ENCODE measurements at regions not wholly inside any gene's neighbourhood (a gene's known extent, or its start where the extent isn't known, plus 50 kb on each side); places are given as distances from the start of the nearest gene placed in this dataset.
"Not testable (repeated sequence)": the region's sequence is repeated elsewhere in the genome, so short reads cannot be mapped to it uniquely, and the experiment has no call there.

DNA sequence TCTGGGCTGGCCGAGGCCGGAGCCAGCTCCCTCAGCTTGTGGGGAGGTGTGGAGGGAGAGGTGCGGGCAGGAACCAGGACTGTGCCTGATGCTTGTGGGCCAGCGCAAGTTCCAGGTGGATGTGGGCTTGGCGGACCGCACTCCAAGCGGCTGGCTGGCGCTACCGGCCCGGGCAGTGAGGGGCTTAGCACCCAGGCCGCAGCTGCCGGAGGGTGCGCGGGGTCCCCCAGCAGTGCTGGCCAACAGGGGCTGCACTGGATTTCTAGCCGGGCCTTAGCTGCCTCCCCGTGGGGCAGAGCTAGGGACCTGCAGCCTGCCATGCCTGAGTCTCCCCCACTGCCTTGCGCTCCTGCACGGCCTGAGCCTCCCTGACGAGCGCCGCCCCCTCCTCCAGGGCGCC lies 242.8 kb downstream of the CCSER2 start:
- DNase-seq (ENCODE audit: low spot score) (no peak), ATAC-seq (no peak)

DNA sequence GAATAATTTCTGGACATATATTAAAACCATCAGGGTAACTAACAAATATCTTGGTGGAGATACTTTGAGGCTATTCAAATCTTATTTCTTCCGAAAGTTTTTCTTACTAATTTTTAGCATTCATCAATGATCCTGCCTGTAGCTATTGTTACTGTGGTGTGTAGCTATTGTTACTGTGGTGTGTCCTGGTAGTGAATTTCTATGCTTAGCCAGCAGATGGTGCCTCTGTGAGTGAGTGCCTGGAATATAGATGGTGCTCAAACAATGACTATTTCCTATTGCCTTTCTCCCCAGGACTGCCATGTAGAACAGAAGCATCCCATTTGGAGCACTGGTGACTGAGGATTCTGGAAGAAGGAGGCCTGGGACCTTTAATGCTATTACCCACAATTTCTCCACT lies 245.7 kb downstream of the CCSER2 start:
- no peak for DNase-seq (ENCODE audit: low spot score)
- peak; percentile 48 for ATAC-seq

DNA sequence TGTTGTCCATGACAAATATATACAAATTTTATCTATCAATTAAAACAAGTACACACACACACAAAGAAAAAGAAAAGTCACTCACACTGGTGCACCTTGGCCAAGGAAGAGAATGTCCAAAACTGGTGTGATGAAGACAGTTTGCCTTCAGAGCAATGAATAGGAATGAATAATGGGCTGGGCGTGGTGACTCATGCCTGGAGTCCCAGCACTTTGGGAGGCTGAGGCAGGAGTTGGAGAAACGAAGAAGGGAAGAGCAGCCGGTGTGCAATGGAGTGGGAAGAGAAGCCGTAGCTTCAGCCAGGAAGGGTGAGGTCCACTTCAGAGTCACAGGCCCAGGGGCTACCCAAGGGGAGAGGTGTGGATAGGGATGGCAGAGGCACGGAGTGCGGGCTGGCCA lies 253.6 kb downstream of the CCSER2 start:
- ATAC-seq (no peak), DNase-seq (ENCODE audit: low spot score) (no peak)

DNA sequence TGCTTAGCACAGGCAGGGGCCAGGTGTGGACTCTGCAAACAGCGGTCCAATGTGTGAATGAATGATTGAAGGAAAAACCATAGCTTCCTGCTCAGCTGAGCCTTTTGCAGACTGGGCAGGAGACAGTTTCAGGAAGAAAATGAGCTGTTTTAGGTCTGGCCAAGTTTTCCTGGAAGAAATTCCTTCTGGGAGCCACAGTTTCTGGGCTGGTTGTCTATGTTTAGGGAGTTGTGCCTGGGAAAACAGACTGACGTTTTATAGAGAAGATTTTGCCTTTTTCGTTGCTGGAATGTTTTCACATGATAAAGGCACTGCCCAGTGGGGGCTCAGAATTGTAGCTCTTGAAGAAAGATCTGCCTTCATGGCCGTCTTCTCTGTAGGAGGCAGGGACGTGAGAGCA lies 255.1 kb downstream of the CCSER2 start:
- DNase-seq (ENCODE audit: low spot score): no peak
- no peak for ATAC-seq

DNA sequence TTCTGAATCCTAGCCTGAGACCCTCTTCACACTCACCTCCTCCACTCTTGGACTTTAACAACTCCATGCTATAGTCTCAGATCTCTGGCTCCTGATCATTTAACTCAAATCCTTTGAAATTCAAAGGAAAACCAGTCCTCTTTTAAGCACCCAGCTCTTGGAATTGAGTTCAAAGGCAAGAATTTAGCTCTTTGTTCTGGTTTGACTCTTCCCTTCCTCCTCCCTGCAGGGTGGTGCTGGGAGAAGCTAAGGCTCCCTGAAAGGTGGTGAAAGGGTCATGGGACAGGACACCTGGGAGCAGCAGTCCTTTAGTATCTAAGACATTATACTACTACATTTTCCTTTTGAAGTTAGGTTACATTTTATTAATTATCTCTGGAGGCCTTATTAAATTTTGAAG lies 259.4 kb downstream of the CCSER2 start:
- DNase-seq (ENCODE audit: low spot score): no peak
- ATAC-seq: no peak

DNA sequence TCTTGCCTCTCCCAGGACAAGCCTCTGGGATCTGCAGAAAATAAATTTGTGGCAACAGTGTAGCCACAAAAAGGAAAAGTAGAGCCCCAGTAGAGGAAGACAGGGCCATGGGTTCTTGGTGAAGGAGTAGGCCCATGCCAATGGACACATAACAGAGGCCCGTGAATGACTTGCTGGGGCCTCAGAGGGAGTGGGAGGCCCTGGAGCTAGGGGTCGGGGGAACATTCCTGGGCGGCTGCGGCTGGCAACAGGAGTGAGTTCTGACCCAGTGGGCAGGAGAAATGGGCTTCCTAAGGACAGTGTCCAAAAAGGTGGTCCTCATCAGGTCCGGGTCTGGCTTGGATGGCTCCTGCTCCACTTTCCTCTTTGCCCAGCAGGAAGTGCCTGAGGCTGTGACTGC lies 260.0 kb downstream of the CCSER2 start:
- no peak for DNase-seq (ENCODE audit: low spot score)
- ATAC-seq: no peak

DNA sequence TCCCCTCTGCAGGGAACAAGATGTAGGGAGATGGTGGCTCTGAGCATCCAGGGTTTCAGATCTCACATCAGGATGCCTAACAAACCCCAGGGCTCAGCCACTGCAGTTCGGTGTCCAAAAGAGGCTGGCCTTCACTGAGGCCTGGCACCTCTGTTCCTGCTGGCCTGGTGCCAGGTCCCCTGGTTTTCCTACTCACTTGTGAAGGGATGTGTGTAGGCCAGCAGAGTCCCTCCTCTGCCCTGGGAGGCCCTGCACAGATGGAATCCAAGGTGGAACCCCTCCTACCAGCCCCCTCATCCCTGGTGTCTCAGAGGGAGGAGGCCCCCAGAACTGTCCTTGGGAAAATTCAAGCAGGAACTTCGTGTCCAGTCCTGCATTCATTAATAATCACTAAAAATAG lies 260.6 kb downstream of the CCSER2 start:
- DNase-seq (ENCODE audit: low spot score): no peak

DNA sequence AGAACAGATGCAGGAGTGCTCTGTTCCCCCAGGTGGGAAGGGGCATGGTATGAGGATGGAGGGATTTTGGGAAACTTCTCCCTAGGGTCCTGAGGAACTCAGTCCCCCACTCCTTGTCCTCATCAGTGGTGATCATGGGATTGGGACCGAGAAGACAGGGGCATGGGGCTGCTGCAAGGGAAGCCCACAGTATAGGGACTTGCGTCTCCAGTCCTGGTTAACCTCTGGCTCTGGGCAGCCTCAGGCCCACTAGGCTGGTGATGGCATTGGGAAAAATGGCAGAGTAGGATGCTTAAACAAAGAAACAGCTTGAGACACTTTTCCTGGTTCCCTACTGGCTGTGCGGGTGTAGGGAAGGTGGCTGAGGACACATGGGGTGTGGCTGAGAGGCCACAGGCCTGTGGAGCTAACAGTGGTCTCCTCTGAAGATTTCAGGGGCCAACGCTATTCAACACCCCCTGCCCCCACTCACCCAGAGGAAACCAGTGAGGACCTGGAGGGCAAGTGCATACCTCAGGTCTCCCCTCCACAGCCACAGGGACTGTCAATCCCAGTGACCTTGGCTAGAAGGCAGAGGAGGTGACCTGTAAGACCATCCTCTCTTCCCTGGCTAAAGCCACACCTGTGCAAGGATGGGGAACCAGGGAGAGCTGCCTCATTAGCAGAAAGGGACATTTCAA lies 261.3 kb downstream of the CCSER2 start:
- no peak for ATAC-seq
- no peak for DNase-seq (ENCODE audit: low spot score)

More for the DNA sequence above, 260.6 kb downstream of the CCSER2 start:
- ATAC-seq: no peak

DNA sequence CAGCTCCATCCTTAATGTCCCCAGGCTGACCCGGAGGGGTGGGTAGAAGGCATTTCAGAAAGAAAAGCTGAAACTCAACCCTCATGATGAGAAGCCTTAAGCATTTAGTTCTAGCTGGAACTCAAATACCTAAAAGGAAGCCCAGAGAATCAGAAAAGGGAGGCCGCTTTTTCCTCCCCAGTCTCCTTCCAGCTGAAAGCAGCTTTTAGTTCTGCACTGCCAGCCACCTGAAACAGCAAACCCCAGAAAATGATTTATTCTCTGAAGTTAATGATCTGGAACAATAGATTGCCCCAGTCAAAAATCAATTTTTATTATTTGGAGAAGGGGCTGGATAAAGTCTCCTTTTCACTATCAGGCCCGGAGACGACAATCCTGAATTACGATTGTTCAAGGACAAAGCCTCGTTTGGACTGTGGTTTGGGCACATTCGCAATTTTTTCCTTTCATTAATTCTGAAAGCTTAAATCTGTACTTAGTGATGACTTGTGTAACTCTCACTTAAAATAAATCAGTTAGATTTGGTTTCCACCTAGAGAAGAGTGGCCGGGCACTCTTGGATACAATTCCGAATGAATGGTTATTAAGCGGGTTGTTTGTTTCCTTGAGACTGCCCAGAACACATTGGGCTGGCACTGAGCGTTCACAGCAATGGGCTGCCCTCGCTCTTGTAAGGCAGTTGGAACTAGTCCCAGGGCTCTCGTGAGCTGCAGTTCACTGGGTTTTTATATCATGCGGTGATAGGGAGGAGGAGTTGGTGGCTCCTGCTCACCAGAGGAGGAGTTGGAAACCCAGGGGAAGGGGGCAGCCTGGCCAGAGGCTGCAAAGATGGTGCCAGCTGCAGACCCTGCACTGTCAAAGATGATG lies 262.2 kb downstream of the CCSER2 start:
- no peak for DNase-seq (ENCODE audit: low spot score)
- ATAC-seq: no peak

DNA sequence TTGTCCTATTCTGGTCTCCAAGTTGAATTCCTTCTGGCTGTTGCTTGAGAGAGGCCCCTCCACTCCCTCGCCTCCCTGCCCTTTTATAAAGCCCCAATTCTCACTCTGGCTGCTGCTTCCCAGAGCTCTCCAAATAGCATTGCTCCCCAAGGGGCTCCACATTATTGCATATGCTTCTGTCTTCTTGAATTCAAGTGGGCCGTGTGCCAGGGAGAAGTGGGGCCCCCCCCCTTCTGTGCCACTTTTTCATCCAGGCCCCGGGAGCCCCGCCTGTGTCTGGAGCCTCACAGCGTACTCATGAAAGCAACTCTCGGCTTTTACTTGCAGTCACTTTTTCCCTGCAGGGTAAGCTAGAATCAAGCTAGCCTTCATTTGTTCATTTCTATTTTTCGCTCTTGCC lies 265.1 kb downstream of the CCSER2 start:
- DNase-seq (ENCODE audit: low spot score) (no peak), ATAC-seq (no peak)

DNA sequence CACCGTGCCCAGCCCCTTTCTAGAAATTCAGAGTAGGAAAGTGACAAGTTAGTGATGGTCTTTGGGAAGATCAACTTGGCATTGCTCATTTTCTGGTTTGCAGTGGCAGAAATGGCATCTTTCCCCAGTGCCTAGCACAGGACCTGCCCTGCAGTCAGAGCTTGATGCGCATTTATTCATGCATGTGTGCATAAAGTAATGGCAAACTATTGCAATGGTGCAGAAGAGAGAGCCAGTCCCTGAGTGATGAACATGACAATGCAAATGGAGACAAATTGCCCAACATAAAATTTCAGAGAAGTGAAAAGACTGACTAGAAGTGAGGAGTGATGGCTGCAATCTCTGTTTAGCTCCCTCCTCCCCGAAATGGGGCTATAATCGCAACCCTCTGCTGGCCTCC lies 268.2 kb downstream of the CCSER2 start:
- ATAC-seq (no peak), DNase-seq (ENCODE audit: low spot score) (no peak)

DNA sequence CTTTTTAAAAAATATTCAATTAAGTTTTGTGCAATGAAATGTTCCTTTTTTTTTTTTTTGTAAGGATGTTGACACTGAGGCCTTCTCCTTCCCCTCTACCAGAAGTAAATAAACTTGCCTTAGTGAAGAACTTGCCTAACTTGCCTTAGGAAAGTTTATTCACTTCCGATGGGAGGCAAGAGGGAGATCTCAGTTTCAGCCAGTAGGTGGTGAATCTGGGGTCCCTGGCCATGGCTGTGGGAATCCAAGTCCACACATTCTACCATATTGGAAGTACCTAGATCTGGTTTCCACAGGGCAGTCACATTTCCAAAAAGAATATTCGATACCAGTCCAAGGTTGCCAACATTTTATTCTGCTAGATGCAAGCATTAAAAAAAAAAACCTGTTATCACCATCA lies 270.9 kb downstream of the CCSER2 start:
- DNase-seq (ENCODE audit: low spot score) (no peak), ATAC-seq (no peak)

DNA sequence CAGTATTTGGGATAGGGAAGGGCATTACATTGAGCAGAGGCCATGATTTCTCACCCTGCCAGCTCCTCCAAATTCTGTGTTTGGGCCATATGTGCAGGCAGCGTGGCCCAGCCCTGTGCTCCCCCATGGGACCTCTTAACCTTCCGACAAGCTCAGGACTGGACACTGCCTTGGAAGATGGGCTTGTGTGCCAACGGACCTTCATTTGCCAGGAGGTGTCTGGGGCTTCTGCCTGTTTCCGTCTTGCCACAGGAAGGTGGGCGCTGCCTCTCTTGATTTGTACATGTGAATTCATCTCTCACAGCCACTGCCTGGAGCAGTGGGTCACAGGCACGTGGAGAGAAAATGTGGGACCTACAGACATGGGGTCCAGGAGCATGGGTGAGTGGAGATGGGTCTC lies 272.6 kb downstream of the CCSER2 start:
- no peak for DNase-seq (ENCODE audit: low spot score)
- no peak for ATAC-seq

DNA sequence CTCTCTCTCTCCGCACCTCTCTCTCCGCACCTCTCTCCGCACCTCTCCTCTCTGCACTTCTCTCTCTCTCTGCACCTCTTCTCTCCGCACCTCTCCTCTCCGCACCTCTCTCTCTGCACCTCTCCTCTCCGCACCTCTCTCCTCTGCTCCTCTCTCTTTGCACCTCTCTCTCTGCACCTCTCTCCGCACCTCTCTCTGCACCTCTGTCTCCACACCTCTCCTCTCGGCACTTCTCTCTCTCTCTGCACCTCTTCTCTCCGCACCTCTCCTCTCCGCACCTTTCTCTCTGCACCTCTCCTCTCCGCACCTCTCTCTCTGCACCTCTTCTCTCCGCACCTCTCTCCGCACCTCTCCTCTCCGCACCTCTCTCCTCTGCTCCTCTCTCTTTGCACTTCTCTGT lies 274.2 kb downstream of the CCSER2 start:
- not testable (repeated sequence) for DNase-seq (ENCODE audit: low spot score); ATAC-seq

DNA sequence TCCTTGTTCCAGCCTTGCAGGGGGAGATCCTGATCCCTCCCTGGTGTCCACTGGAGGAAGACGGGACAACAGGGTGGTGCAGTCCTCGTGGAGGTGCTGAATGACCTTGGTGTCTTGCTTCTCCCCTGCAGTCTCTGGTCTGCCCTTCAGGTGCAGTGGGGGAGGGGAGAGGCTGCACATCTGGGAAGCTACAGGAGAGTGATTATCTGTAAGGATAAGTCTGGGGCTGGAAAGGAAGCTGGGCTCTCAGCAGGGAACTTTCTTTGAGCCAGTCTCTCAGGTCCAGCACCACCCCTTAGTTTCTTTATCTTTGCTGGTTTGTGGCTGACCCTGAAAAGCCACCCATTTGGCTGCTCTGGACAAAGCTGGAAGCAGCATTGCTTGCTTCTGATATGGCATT lies 275.6 kb downstream of the CCSER2 start:
- DNase-seq (ENCODE audit: low spot score) (no peak), ATAC-seq (no peak)

DNA sequence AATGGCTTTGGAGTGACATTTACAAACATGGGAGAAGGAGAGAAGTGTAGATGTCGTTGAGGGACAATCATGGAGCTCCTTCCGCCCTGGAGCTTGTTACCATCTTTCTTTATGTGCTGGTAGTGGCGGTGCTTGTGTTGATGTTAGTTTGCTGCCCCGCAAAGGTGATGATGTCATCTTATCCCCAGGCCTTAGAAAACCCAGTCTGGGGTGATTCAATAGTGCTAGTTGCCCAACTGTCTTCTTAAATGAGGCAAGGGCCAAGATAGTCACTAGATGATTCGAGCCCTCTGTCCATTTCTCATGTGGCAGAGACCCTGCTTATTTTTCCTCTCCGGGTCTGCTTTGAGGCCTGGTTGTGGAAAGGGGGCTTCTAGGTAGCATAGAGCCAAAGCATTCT lies 277.4 kb downstream of the CCSER2 start:
- no peak for DNase-seq (ENCODE audit: low spot score)
- no peak for ATAC-seq

DNA sequence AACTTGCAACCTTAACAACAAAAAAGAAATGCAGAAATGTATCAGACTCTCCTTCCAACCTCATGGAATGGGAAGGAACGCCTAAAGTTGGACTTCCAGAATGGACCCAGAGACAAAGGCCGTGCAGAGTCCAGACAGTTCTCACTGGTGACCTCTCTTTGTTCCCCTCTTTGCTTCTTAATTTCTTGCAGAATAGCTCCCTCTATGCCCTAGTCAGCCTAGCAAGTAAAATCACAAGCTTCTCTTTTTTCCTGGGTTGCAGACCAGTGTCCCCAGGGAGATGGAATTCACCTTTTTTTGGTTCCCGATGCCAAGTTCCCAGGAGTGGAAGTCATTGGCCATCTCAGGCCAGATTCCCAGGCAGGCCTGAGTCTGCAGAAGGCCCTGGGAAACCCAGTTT lies 278.0 kb downstream of the CCSER2 start:
- DNase-seq (ENCODE audit: low spot score) (no peak), ATAC-seq (peak; percentile 6)

DNA sequence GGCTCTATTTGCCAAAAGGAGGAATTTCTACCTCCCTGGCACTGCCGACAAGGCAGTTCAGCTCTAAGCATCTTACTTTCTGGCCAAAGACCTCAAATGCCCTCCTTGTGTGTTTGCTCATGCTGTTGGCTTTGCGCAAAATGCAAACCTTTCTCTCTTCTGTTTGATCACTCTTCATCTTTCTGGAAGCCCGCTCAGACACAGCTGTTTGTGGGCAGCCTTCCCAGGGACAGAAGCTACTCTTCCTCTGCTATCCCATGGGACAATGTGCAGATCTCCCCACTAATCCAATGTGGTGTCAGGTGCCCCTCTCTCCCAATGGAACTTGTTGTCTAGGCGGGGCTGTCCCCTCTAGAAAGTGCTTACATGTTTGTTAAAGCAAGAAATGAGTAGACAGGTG lies 278.7 kb downstream of the CCSER2 start:
- peak; percentile 71 for DNase-seq (ENCODE audit: low spot score)
- peak; percentile 91 for ATAC-seq

DNA sequence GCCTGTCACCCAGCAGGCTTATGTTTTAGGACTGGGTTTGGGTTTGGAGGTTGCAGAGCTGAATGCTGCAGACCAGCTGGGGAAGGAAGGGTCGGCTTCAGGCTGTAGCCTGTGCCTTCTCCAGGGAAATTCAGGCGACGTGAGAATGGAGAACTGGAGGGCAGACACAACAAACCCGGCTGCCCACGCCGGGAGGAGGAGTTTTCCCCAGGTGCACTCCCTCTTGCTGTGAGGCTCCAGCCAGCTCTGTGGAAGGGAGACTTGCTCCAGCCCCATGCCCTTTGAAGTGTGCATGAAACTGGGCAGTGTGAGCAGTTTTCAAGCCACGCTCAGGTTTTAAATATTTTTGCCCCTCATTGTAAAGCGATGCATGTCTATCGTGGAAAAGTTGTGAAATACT lies 279.1 kb downstream of the CCSER2 start:
- ATAC-seq (peak; percentile 86), DNase-seq (ENCODE audit: low spot score) (peak; percentile 49)

DNA sequence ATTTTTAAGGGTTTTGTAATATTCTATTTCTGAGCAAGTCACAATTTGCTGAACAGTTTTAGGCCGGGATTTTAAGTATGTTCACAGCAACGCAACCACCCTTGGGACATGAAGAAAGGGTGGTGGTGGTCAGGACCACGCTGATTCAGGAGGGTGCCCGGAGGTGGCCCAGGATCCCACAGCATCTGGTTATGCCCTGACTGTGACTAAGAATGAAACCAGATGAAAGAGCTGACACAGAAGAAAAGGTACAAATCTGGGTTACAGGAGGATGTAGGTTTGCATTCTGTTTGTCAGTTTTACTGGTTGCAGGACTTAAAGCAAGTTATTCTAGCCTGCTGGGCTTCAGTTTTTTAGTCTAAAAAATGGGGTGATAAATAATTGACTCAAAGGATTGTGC lies 279.7 kb downstream of the CCSER2 start:
- DNase-seq (ENCODE audit: low spot score) (no peak), ATAC-seq (no peak)

DNA sequence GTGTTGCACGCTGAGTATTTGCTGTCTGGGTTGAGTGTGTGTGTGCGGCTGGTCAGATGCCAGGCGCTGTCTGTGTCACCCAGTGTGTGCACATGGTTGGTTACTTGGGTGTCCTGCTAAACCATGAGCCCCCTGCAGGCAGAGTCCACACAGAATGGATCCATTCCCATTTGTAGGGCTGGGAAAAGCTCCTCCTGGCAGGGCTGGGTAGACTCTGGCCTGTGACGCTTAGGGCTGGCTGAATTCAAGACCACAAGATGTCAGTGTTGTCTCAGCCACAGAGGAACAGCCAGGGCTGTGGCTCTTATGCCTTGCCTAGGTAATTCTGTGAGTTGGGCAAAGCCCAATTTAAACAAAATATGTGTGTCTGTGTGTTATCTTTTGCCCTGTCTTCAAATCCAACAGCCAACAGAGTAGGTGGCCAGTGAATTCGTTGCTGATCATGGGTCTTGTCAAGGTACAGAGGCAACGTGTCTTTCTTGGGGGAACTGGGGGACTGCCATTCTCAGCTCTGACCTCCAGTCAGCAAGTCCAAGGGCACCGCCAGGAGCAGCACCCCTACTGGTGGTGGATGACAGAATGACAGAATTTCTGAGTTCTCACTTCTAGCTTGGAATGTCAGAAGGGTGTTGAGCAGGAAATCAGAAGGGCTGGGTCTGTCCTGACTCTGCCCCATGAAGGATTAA lies 285.1 kb downstream of the CCSER2 start:
- peak; percentile 87 for DNase-seq (ENCODE audit: low spot score)

More for the DNA sequence above, 285.1 kb downstream of the CCSER2 start:
- ATAC-seq: peak; percentile 99

Measured in left lobe of liver (tissue), 2 donors.